ENCODE measurements at regions not wholly inside any gene's neighbourhood (a gene's known extent, or its start where the extent isn't known, plus 50 kb on each side); places are given as distances from the start of the nearest gene placed in this dataset.

GRCh38 chr5:167096816-167097215 is 1194.6 kb upstream of the WWC1 start:
- Histone ChIP-seq H3K79me2 (ENCODE audit: insufficient read depth, low read length) (no peaks in the 10 kb centered on the region), H3K9me2 (ENCODE audit: low read depth, low read length) (no peaks in the 10 kb centered on the region), H2AFZ (ENCODE audit: low read length) (no peak overlapping the region), H3K4me2 (ENCODE audit: low read length) (no peak overlapping the region), H3K36me3 (ENCODE audit: insufficient read depth, low read length) (no peaks in the 10 kb centered on the region), H3K4me3 (ENCODE audit: low read depth, low read length, poor library complexity, severe bottlenecking) (no peak overlapping the region), H3K27me3 (ENCODE audit: insufficient read depth, low read length) (no peaks in the 10 kb centered on the region), H3K9ac (ENCODE audit: low read length) (no peak overlapping the region), H3K27ac (ENCODE audit: low read depth, low read length, poor library complexity, severe bottlenecking) (no peak overlapping the region), H3F3A (ENCODE audit: insufficient read depth, low read length) (no peaks in the 10 kb centered on the region), H4K20me1 (ENCODE audit: insufficient read depth, low read length) (no peaks in the 10 kb centered on the region), H3K9me3 (ENCODE audit: low read length) (no peaks in the 10 kb centered on the region), H3K4me1 (ENCODE audit: insufficient read depth, low read length, severe bottlenecking) (no peaks in the 10 kb centered on the region)
- TF ChIP-seq, protein P1, sequence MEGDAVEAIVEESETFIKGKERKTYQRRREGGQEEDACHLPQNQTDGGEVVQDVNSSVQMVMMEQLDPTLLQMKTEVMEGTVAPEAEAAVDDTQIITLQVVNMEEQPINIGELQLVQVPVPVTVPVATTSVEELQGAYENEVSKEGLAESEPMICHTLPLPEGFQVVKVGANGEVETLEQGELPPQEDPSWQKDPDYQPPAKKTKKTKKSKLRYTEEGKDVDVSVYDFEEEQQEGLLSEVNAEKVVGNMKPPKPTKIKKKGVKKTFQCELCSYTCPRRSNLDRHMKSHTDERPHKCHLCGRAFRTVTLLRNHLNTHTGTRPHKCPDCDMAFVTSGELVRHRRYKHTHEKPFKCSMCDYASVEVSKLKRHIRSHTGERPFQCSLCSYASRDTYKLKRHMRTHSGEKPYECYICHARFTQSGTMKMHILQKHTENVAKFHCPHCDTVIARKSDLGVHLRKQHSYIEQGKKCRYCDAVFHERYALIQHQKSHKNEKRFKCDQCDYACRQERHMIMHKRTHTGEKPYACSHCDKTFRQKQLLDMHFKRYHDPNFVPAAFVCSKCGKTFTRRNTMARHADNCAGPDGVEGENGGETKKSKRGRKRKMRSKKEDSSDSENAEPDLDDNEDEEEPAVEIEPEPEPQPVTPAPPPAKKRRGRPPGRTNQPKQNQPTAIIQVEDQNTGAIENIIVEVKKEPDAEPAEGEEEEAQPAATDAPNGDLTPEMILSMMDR (IDR thresholded peaks at IDR 0.05; ENCODE audit: low read length), result no peak
- no peak for TF ChIP-seq EZH2 (IDR thresholded peaks at IDR 0.05; ENCODE audit: borderline replicate concordance, low read length)

DNA sequence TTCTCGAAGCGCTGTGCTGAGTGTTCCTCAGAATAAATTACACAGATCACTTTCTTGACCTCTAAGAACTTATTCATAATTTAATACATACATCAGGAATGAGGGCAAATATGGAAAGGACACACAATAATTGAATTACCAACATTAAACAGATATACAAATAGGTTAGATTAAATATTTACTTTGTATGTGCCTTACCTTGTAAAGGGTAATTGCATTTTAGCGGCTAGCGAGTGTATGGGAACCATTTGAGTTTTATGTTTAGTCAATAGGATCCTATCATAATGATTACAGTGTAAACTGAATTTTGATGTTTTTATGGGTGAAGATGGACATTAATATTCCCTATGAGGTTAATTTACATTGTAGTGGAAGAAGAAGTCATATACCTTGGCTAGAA is 1187.1 kb upstream of the WWC1 start:
- no peaks in the 10 kb centered on the region for H3K27me3 ChIP-seq (ENCODE audit: insufficient read depth, low read length)
- H2AFZ ChIP-seq (ENCODE audit: low read length), result no peak overlapping the region
- no peaks in the 10 kb centered on the region for H3K9me2 ChIP-seq (ENCODE audit: low read depth, low read length)
- H3K4me1 ChIP-seq (ENCODE audit: insufficient read depth, low read length, severe bottlenecking), result no peaks in the 10 kb centered on the region
- H3K4me2 ChIP-seq (ENCODE audit: low read length), result no peak overlapping the region
- no peaks in the 10 kb centered on the region for H3K9me3 ChIP-seq (ENCODE audit: low read length)
- no peaks in the 10 kb centered on the region for H4K20me1 ChIP-seq (ENCODE audit: insufficient read depth, low read length)
- H3K9ac ChIP-seq (ENCODE audit: low read length), result no peak overlapping the region
- H3F3A ChIP-seq (ENCODE audit: insufficient read depth, low read length), result no peaks in the 10 kb centered on the region
- H3K4me3 ChIP-seq (ENCODE audit: low read depth, low read length, poor library complexity, severe bottlenecking), result no peak overlapping the region
- no peak for TF ChIP-seq EZH2 (IDR thresholded peaks at IDR 0.05; ENCODE audit: borderline replicate concordance, low read length)
- TF ChIP-seq, protein P1 (IDR thresholded peaks at IDR 0.05; ENCODE audit: low read length), result no peak
- H3K27ac ChIP-seq (ENCODE audit: low read depth, low read length, poor library complexity, severe bottlenecking), result no peak overlapping the region
- no peaks in the 10 kb centered on the region for H3K36me3 ChIP-seq (ENCODE audit: insufficient read depth, low read length)
- no peaks in the 10 kb centered on the region for H3K79me2 ChIP-seq (ENCODE audit: insufficient read depth, low read length)

DNA sequence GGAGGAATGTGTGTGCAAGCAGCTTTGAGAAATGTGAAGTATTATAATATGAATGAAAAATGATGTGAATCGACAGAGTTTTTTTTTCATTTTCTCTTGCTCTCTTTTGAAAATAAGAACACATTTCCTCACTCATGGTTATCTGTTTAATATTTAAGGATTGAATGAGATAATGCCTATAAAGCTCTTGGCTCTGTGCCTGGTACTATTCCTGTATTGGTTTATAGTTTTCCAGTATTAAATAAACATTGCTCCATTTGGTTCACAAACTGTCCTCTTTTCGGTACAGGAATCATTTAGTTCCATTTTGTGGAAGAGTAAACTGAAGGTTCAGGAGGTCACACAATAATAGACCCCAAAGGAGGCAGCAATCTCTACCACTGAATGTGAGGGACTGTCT is 1185.5 kb upstream of the WWC1 start:
- Histone ChIP-seq H3K4me1 (ENCODE audit: insufficient read depth, low read length, severe bottlenecking) (no peaks in the 10 kb centered on the region), H3K9ac (ENCODE audit: low read length) (no peak overlapping the region), H4K20me1 (ENCODE audit: insufficient read depth, low read length) (no peaks in the 10 kb centered on the region), H3K4me2 (ENCODE audit: low read length) (no peak overlapping the region), H3K27ac (ENCODE audit: low read depth, low read length, poor library complexity, severe bottlenecking) (no peak overlapping the region), H3K4me3 (ENCODE audit: low read depth, low read length, poor library complexity, severe bottlenecking) (no peak overlapping the region), H3K36me3 (ENCODE audit: insufficient read depth, low read length) (no peaks in the 10 kb centered on the region), H3K9me2 (ENCODE audit: low read depth, low read length) (no peaks in the 10 kb centered on the region), H3F3A (ENCODE audit: insufficient read depth, low read length) (no peaks in the 10 kb centered on the region), H2AFZ (ENCODE audit: low read length) (no peak overlapping the region), H3K79me2 (ENCODE audit: insufficient read depth, low read length) (no peaks in the 10 kb centered on the region), H3K27me3 (ENCODE audit: insufficient read depth, low read length) (no peaks in the 10 kb centered on the region), H3K9me3 (ENCODE audit: low read length) (no peaks in the 10 kb centered on the region)
- TF ChIP-seq, protein P1 (IDR thresholded peaks at IDR 0.05; ENCODE audit: low read length), result no peak
- no peak for TF ChIP-seq EZH2 (IDR thresholded peaks at IDR 0.05; ENCODE audit: borderline replicate concordance, low read length)
